GM23248 (cell line): ENCODE measurements at regions not wholly inside any gene's neighbourhood (a gene's known extent, or its start where the extent isn't known, plus 50 kb on each side); places are given as distances from the start of the nearest gene placed in this dataset.

ENCODE experiments used
- EZH2 ChIP-seq: fragments of 200-600 bp; sonication (generic); IDR thresholded peaks from 2 replicates; pipeline ENCODE4 v1.6.1; 2018; ENCODE audit warnings: antibody characterized with exemption, mild to moderate bottlenecking; ENCODE audit not compliant: insufficient read depth, poor library complexity, severe bottlenecking
- EZH2phosphoT487 ChIP-seq: fragments of 200-600 bp; sonication (generic); IDR thresholded peaks from 2 replicates; pipeline ENCODE4 v1.6.1; 2018; ENCODE audit warnings: antibody characterized with exemption, moderate library complexity, mild to moderate bottlenecking, low read depth; ENCODE audit not compliant: insufficient read depth

- TF ChIP-seq EZH2 (no peak), EZH2phosphoT487 (no peak)
Measured at GRCh38 chr11:110373051-110373702, 56.6 kb upstream of the FDX1 start.
